ENCODE measurements at regions not wholly inside any gene's neighbourhood (a gene's known extent, or its start where the extent isn't known, plus 50 kb on each side); places are given as distances from the start of the nearest gene placed in this dataset.

- Histone ChIP-seq H3K4me3 (ENCODE audit: low read length) (no peak overlapping the region), H3K36me3 (replicated peaks; ENCODE audit: low read depth, low read length) (no peaks in the 10 kb centered on the region), H2AFZ (ENCODE audit: low read depth, low read length) (no peak overlapping the region), H3K9me3 (ENCODE audit: insufficient read depth, low read length) (no peaks in the 10 kb centered on the region), H3K4me1 (ENCODE audit: low read length) (no peaks in the 10 kb centered on the region), H3K27ac (ENCODE audit: low read length) (no peak overlapping the region), H4K20me1 (ENCODE audit: insufficient read depth, low read length) (no peaks in the 10 kb centered on the region), H3K27me3 (ENCODE audit: low read depth, low read length) (peaks cover 11% of the 10 kb centered on the region), H3K9ac (ENCODE audit: low read length) (no peak overlapping the region), H3K79me2 (ENCODE audit: low read length) (no peaks in the 10 kb centered on the region), H3K4me2 (ENCODE audit: low read length) (no peak overlapping the region)
- TF ChIP-seq CTCF (IDR thresholded peaks at IDR 0.05; ENCODE audit: low read depth, low read length) (no peak), EZH2phosphoT487 (IDR thresholded peaks at IDR 0.05; ENCODE audit: low read depth) (no peak)
Measured at GRCh38 chr7:95700917-95701316, 71.4 kb upstream of the DYNC1I1 start.

GRCh38 chr7:95694334-95694733 is 78.0 kb upstream of the DYNC1I1 start:
- Histone ChIP-seq H3K4me2 (ENCODE audit: low read length) (no peak overlapping the region), H3K9ac (ENCODE audit: low read length) (no peak overlapping the region), H3K9me3 (ENCODE audit: insufficient read depth, low read length) (no peaks in the 10 kb centered on the region), H3K4me3 (ENCODE audit: low read length) (no peak overlapping the region), H3K27ac (ENCODE audit: low read length) (no peak overlapping the region), H4K20me1 (ENCODE audit: insufficient read depth, low read length) (no peaks in the 10 kb centered on the region), H2AFZ (ENCODE audit: low read depth, low read length) (no peak overlapping the region), H3K4me1 (ENCODE audit: low read length) (peaks cover 5% of the 10 kb centered on the region; the same call in 1 of the 2 replicates), H3K36me3 (replicated peaks; ENCODE audit: low read depth, low read length) (no peaks in the 10 kb centered on the region), H3K27me3 (ENCODE audit: low read depth, low read length) (peaks cover 11% of the 10 kb centered on the region), H3K79me2 (ENCODE audit: low read length) (no peaks in the 10 kb centered on the region)
- TF ChIP-seq CTCF (IDR thresholded peaks at IDR 0.05; ENCODE audit: low read depth, low read length) (no peak), EZH2phosphoT487 (IDR thresholded peaks at IDR 0.05; ENCODE audit: low read depth) (no peak)

DNA sequence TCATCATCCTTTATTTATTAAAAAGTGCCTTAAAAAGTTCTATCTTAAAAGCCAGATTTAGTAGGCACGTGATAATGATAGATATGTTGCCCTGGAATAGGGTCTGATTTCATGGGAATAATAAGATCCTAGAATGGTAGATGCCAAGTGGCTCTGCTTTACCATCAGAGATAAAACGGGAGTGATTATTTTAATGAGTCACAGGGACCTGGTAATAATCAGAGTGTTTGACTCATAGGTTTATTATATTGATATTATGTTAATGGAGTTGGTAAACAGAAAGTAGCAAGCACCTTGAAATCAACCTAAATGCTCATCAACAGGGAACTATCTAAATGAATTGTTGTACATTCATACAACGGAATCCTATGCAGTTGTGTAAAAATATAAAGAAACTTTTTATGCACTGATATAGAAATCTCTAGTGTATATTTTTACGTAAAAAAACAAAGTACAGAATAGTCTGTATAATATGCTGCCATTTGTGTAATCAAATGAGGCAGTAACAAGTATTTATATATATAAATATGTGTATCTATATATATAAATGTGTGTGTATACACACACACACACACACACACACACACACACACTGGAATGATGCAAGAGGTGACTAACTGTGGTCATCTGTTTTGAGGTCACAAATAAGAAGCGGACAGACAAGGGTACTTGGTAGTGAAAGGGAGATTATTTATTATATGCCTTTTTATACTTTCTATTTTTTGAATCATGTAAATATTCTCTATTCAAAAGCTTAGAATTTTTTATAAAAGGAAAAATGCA is 78.6 kb upstream of the DYNC1I1 start:
- Histone ChIP-seq H3K4me3 (ENCODE audit: low read length) (no peak overlapping the region), H3K79me2 (ENCODE audit: low read length) (no peaks in the 10 kb centered on the region), H3K27me3 (ENCODE audit: low read depth, low read length) (peaks cover 11% of the 10 kb centered on the region), H3K9ac (ENCODE audit: low read length) (no peak overlapping the region), H3K27ac (ENCODE audit: low read length) (no peak overlapping the region), H4K20me1 (ENCODE audit: insufficient read depth, low read length) (no peaks in the 10 kb centered on the region), H3K4me2 (ENCODE audit: low read length) (no peak overlapping the region), H3K36me3 (replicated peaks; ENCODE audit: low read depth, low read length) (no peaks in the 10 kb centered on the region), H3K9me3 (ENCODE audit: insufficient read depth, low read length) (no peaks in the 10 kb centered on the region), H3K4me1 (ENCODE audit: low read length) (peaks cover 11% of the 10 kb centered on the region; the same call in 1 of the 2 replicates), H2AFZ (ENCODE audit: low read depth, low read length) (no peak overlapping the region)
- TF ChIP-seq EZH2phosphoT487 (IDR thresholded peaks at IDR 0.05; ENCODE audit: low read depth) (no peak), CTCF (IDR thresholded peaks at IDR 0.05; ENCODE audit: low read depth, low read length) (no peak)

GRCh38 chr7:95691464-95691863 is 80.9 kb upstream of the DYNC1I1 start:
- H3K4me1 ChIP-seq (ENCODE audit: low read length) = peaks cover 11% of the 10 kb centered on the region; the same call in 1 of the 2 replicates
- H3K9me3 ChIP-seq (ENCODE audit: insufficient read depth, low read length) = no peaks in the 10 kb centered on the region
- H4K20me1 ChIP-seq (ENCODE audit: insufficient read depth, low read length) = no peaks in the 10 kb centered on the region
- H3K79me2 ChIP-seq (ENCODE audit: low read length) = no peaks in the 10 kb centered on the region
- H3K4me2 ChIP-seq (ENCODE audit: low read length) = no peak overlapping the region
- H3K9ac ChIP-seq (ENCODE audit: low read length) = no peak overlapping the region
- H2AFZ ChIP-seq (ENCODE audit: low read depth, low read length) = no peak overlapping the region
- H3K27ac ChIP-seq (ENCODE audit: low read length) = no peak overlapping the region
- no peaks in the 10 kb centered on the region; the same call in 1 of the 2 replicates for H3K27me3 ChIP-seq (ENCODE audit: low read depth, low read length)
- H3K36me3 ChIP-seq (replicated peaks; ENCODE audit: low read depth, low read length) = no peaks in the 10 kb centered on the region
- TF ChIP-seq EZH2phosphoT487 (IDR thresholded peaks at IDR 0.05; ENCODE audit: low read depth) (no peak), CTCF (IDR thresholded peaks at IDR 0.05; ENCODE audit: low read depth, low read length) (no peak)
- H3K4me3 ChIP-seq (ENCODE audit: low read length) = no peak overlapping the region
